H9 (cell line): ENCODE measurements at regions not wholly inside any gene's neighbourhood (a gene's known extent, or its start where the extent isn't known, plus 50 kb on each side); places are given as distances from the start of the nearest gene placed in this dataset.
A peak's percentile ranks its signal among the peaks of the same experiment; 100 is the strongest.

Experiments
- DNase-seq: peaks from one replicate; pipeline ENCODE4 v3.0.0-alpha.2; 2017
- H2AFZ ChIP-seq: one replicate; pipeline ENCODE4 v1.6.1; 2013; ENCODE audit warnings: mild to moderate bottlenecking, low read length, control low read depth, moderate library complexity
- H2AK5ac ChIP-seq: 2 replicates; pipeline ENCODE4 v1.6.1; 2013; ENCODE audit warnings: low read length, control low read depth, mixed read lengths; ENCODE audit not compliant: insufficient read length
- H2BK120ac ChIP-seq: one replicate; pipeline ENCODE4 v1.6.1; 2013; ENCODE audit warnings: low read depth, mild to moderate bottlenecking, low read length, control low read depth, inconsistent platforms; ENCODE audit not compliant: poor library complexity, severe bottlenecking
- H2BK12ac ChIP-seq: 2 replicates; pipeline ENCODE4 v1.6.1; 2013; ENCODE audit warnings: low read length, control low read depth, mixed read lengths, low read depth; ENCODE audit not compliant: insufficient read length
- H2BK15ac ChIP-seq: 2 replicates; pipeline ENCODE4 v1.6.1; 2013; ENCODE audit warnings: low read depth, low read length, control low read depth
- H2BK20ac ChIP-seq: one replicate; pipeline ENCODE4 v1.6.1; 2013; ENCODE audit warnings: low read depth, mild to moderate bottlenecking, low read length, control low read depth, inconsistent platforms; ENCODE audit not compliant: poor library complexity, severe bottlenecking
- H2BK5ac ChIP-seq: 2 replicates; pipeline ENCODE4 v1.6.1; 2013; ENCODE audit warnings: low read length, control low read depth, mixed read lengths; ENCODE audit not compliant: insufficient read length
- H3K14ac ChIP-seq: 2 replicates; pipeline ENCODE4 v1.6.1; 2013; ENCODE audit warnings: low read length, control low read depth; ENCODE audit not compliant: insufficient read depth
- H3K18ac ChIP-seq: 2 replicates; pipeline ENCODE4 v1.6.1; 2013; ENCODE audit warnings: low read depth, mild to moderate bottlenecking, mixed read lengths, low read length, control low read depth; ENCODE audit not compliant: insufficient read length
- H3K23ac ChIP-seq: 2 replicates; pipeline ENCODE4 v1.6.1; 2013; ENCODE audit warnings: low read length, control low read depth, mixed read lengths, low read depth; ENCODE audit not compliant: insufficient read length
- H3K23me2 ChIP-seq: 2 replicates; pipeline ENCODE4 v1.6.1; 2013; ENCODE audit warnings: low read depth, mild to moderate bottlenecking, mixed read lengths, low read length, control low read depth; ENCODE audit not compliant: insufficient read length, poor library complexity, severe bottlenecking
- H3K27ac ChIP-seq: 2 replicates; pipeline ENCODE4 v1.5.1; 2013; ENCODE audit warnings: low read length, control low read depth, mixed read lengths, low read depth; ENCODE audit not compliant: insufficient read length
- H3K27me3 ChIP-seq: 2 replicates; pipeline ENCODE4 v1.6.1; 2013; ENCODE audit warnings: low read length, control low read depth, inconsistent platforms; ENCODE audit not compliant: insufficient read depth
- H3K4ac ChIP-seq: 2 replicates; pipeline ENCODE4 v1.6.1; 2013; ENCODE audit warnings: low read depth, mild to moderate bottlenecking, control low read depth, inconsistent platforms, low read length, moderate library complexity
- H3K4me1 ChIP-seq: 2 replicates; pipeline ENCODE4 v1.6.1; 2013; ENCODE audit warnings: low read length, control low read depth, inconsistent platforms; ENCODE audit not compliant: insufficient read depth
- H3K4me2 ChIP-seq: 2 replicates; pipeline ENCODE4 v1.6.1; 2013; ENCODE audit warnings: low read length, control low read depth, mixed read lengths; ENCODE audit not compliant: insufficient read length, insufficient read depth
- H3K56ac ChIP-seq: 2 replicates; pipeline ENCODE4 v1.6.1; 2013; ENCODE audit warnings: low read depth, mild to moderate bottlenecking, mixed read lengths, low read length, control low read depth; ENCODE audit not compliant: insufficient read length
- H3K79me1 ChIP-seq: 2 replicates; pipeline ENCODE4 v1.6.1; 2013; ENCODE audit warnings: low read depth, mild to moderate bottlenecking, moderate library complexity, low read length, control low read depth, inconsistent platforms; ENCODE audit not compliant: insufficient read depth, poor library complexity, severe bottlenecking
- H3K79me2 ChIP-seq: 2 replicates; pipeline ENCODE4 v1.6.1; 2013; ENCODE audit warnings: low read length, control low read depth, inconsistent platforms; ENCODE audit not compliant: insufficient read depth
- H3K9ac ChIP-seq: 2 replicates; pipeline ENCODE4 v1.6.1; 2013; ENCODE audit warnings: low read length, control low read depth, mixed read lengths; ENCODE audit not compliant: insufficient read length; ENCODE audit errors: extremely low read depth
- H3K9me3 ChIP-seq: one replicate; pipeline ENCODE4 v1.6.1; 2013; ENCODE audit warnings: low read depth, low read length, inconsistent platforms; ENCODE audit not compliant: control insufficient read depth
- H3T11ph ChIP-seq: one replicate; pipeline ENCODE4 v1.6.1; 2013; ENCODE audit warnings: mild to moderate bottlenecking, low read length, control low read depth, inconsistent platforms
- H4K20me1 ChIP-seq: one replicate; pipeline ENCODE4 v1.6.1; 2013; ENCODE audit not compliant: control insufficient read depth, insufficient read length, insufficient read depth
- H4K5ac ChIP-seq: 2 replicates; pipeline ENCODE4 v1.6.1; 2013; ENCODE audit warnings: low read depth, mild to moderate bottlenecking, mixed read lengths, low read length, control low read depth; ENCODE audit not compliant: insufficient read length
- H4K8ac ChIP-seq: replicated peaks from 2 replicates; pipeline ENCODE4 v1.6.1; 2013; ENCODE audit warnings: low read length, control low read depth, mixed read lengths, low read depth; ENCODE audit not compliant: insufficient read length
- H4K91ac ChIP-seq: 2 replicates; pipeline ENCODE4 v1.6.1; 2013; ENCODE audit warnings: low read depth, mild to moderate bottlenecking, moderate library complexity, mixed read lengths, low read length, control low read depth; ENCODE audit not compliant: insufficient read length
- H3K27ac Mint-ChIP-seq, 3 experiments: 2 replicates in 2 of 3; 3 replicates in 1 of 3; pipeline ENCODE4 v1.8.0; 2020 to 2021; ENCODE audit warnings: mixed read lengths in 3 of 3, mild to moderate bottlenecking in 1 of 3, moderate library complexity in 1 of 3
- H3K27me3 Mint-ChIP-seq: 2 replicates; pipeline ENCODE4 v1.8.0; 2021; ENCODE audit warnings: low read depth, mild to moderate bottlenecking, moderate library complexity, mixed read lengths
- H3K36me3 Mint-ChIP-seq, 3 experiments: 2 replicates in 2 of 3; 3 replicates in 1 of 3; pipeline ENCODE4 v1.8.0; 2020 to 2021; ENCODE audit warnings: low read depth in 3 of 3, mixed read lengths in 3 of 3; ENCODE audit not compliant: insufficient read depth in 1 of 3
- H3K4me1 Mint-ChIP-seq, 2 experiments: 2 replicates each; pipeline ENCODE4 v1.8.0; 2020; ENCODE audit warnings: mixed read lengths in 2 of 2
- H3K4me3 Mint-ChIP-seq, 2 experiments: 2 replicates in 1 of 2; 3 replicates in 1 of 2; pipeline ENCODE4 v1.8.0; 2020 to 2021; ENCODE audit warnings: mild to moderate bottlenecking in 2 of 2, mixed read lengths in 2 of 2, moderate library complexity in 1 of 2
- H3K9me3 Mint-ChIP-seq, 2 experiments: 2 replicates in 1 of 2; 3 replicates in 1 of 2; pipeline ENCODE4 v1.8.0; 2020; ENCODE audit warnings: mild to moderate bottlenecking in 2 of 2, mixed read lengths in 2 of 2, moderate library complexity in 1 of 2
- whole genome bisulfite sequencing: extraction: QIAGEN DNeasy Blood & Tissue Kit; methylation state at CpG from one replicate; pipeline ENCODE4 v1.1.7; 2013; ENCODE audit warnings: missing lambda C conversion rate, low lambda C conversion rate, mixed read lengths; ENCODE audit not compliant: insufficient read length; ENCODE audit errors: extremely low coverage; 5-methylcytosine and 5-hydroxymethylcytosine counted together
- TF ChIP-seq, protein P1 (sequence below): fragments of 200-600 bp; sonication (generic); conservative IDR thresholded peaks from 3 replicates; pipeline ENCODE4 v1.8.0; 2021; ENCODE audit warnings: antibody characterized with exemption, mild to moderate bottlenecking

DNA sequence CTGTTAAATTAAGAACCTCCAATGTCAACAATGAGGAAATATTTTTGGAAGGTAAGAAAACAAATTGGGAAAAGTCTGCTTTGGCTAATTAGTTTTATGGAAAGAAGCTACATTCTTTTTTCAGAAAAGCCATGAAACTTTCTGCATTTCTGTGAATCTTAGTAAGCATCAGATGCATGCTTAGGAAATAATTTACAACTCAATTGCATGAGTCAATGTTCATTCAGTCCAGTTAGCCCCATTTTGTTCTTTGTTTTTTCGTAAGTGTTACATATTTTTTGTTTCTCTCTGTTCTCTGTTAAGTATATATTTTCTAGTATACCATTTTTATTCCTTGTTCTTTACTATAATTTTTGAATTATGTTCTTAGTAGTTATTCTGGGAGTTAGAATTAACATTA lies 195.2 kb upstream of the KIF2B start:
- H3K9me3 Mint-ChIP-seq: peaks cover 0 to 4% of the 10 kb centered on the region in 2 experiments; a peak in 2 of 5 replicates

More for the DNA sequence above, 195.2 kb upstream of the KIF2B start:
- H3T11ph ChIP-seq: no peak overlapping the region
- no peak overlapping the region for H4K91ac ChIP-seq
- H2BK12ac ChIP-seq: no peak overlapping the region
- DNase-seq: no peak
- no peak overlapping the region for H2BK20ac ChIP-seq
- no CpG with 5 or more reads among the region's 1 CpG for WGBS
- no peaks in the 10 kb centered on the region for H3K23me2 ChIP-seq
- TF ChIP-seq, protein P1, sequence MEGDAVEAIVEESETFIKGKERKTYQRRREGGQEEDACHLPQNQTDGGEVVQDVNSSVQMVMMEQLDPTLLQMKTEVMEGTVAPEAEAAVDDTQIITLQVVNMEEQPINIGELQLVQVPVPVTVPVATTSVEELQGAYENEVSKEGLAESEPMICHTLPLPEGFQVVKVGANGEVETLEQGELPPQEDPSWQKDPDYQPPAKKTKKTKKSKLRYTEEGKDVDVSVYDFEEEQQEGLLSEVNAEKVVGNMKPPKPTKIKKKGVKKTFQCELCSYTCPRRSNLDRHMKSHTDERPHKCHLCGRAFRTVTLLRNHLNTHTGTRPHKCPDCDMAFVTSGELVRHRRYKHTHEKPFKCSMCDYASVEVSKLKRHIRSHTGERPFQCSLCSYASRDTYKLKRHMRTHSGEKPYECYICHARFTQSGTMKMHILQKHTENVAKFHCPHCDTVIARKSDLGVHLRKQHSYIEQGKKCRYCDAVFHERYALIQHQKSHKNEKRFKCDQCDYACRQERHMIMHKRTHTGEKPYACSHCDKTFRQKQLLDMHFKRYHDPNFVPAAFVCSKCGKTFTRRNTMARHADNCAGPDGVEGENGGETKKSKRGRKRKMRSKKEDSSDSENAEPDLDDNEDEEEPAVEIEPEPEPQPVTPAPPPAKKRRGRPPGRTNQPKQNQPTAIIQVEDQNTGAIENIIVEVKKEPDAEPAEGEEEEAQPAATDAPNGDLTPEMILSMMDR: no peak
- no peaks in the 10 kb centered on the region for H3K9me3 ChIP-seq
- H2BK120ac ChIP-seq: no peak overlapping the region
- no peak overlapping the region for H3K27ac ChIP-seq
- no peak overlapping the region for H3K18ac ChIP-seq
- Mint-ChIP-seq H3K27ac (peak overlapping the region in 1 of 3 experiments; percentile 5; a peak in 1 of 7 replicates), H3K4me3 (no peak overlapping the region), H3K36me3 (peaks cover 0 to 5% (median 2%) of the 10 kb centered on the region in 3 experiments; a peak in 1 of 7 replicates), H3K4me1 (peaks cover 38 to 48% of the 10 kb centered on the region in 2 experiments), H3K27me3 (no peaks in the 10 kb centered on the region)
- no peak overlapping the region for H2AFZ ChIP-seq
- no peak overlapping the region for H3K9ac ChIP-seq
- no peak overlapping the region for H2AK5ac ChIP-seq
- no peak overlapping the region for H3K14ac ChIP-seq
- no peak overlapping the region for H2BK15ac ChIP-seq
- H3K4me1 ChIP-seq: peaks cover 6% of the 10 kb centered on the region
- H3K27me3 ChIP-seq: no peaks in the 10 kb centered on the region
- no peaks in the 10 kb centered on the region for H3K79me2 ChIP-seq
- no peaks in the 10 kb centered on the region for H4K20me1 ChIP-seq
- no peaks in the 10 kb centered on the region for H3K79me1 ChIP-seq
- H2BK5ac ChIP-seq: no peak overlapping the region
- no peak overlapping the region for H3K56ac ChIP-seq
- H3K23ac ChIP-seq: no peak overlapping the region
- H4K8ac ChIP-seq: no peak overlapping the region
- H3K4ac ChIP-seq: no peak overlapping the region
- H3K4me2 ChIP-seq: no peak overlapping the region
- H4K5ac ChIP-seq: no peak overlapping the region
